ENCODE measurements at regions not wholly inside any gene's neighbourhood (a gene's known extent, or its start where the extent isn't known, plus 50 kb on each side); places are given as distances from the start of the nearest gene placed in this dataset.

GRCh38 chr2:176467595-176467994 is 198.4 kb downstream of the MTX2 start:
- TF ChIP-seq TCF4 (CRISPR knock-in tag; IDR thresholded peaks at IDR 0.05; ENCODE audit: borderline replicate concordance) = no peak
- no peak for TF ChIP-seq ZFP3 (CRISPR knock-in tag; IDR thresholded peaks at IDR 0.05)
- TF ChIP-seq CREB5 (CRISPR knock-in tag; IDR thresholded peaks at IDR 0.05; ENCODE audit: low read depth) = no peak
- TF ChIP-seq OSR1 (CRISPR knock-in tag; IDR thresholded peaks at IDR 0.05) = no peak
- TF ChIP-seq TOX (CRISPR knock-in tag; IDR thresholded peaks at IDR 0.05; ENCODE audit: borderline replicate concordance) = no peak
- no peak for TF ChIP-seq TSHZ2 (CRISPR knock-in tag; IDR thresholded peaks at IDR 0.05)
- TF ChIP-seq PPARA (CRISPR knock-in tag; IDR thresholded peaks at IDR 0.05; ENCODE audit: borderline replicate concordance) = no peak
- TF ChIP-seq GLIS3 (CRISPR knock-in tag; IDR thresholded peaks at IDR 0.05) = no peak
- TF ChIP-seq ISL1 (CRISPR knock-in tag; IDR thresholded peaks at IDR 0.05) = no peak
